ENCODE measurements at regions not wholly inside any gene's neighbourhood (a gene's known extent, or its start where the extent isn't known, plus 50 kb on each side); places are given as distances from the start of the nearest gene placed in this dataset.

GRCh38 chr5:89343666-89344065 is 460.7 kb upstream of the MEF2C start:
- Histone ChIP-seq H3K4me1 (no peaks in the 10 kb centered on the region), H3K27ac (no peak overlapping the region), H3K9me3 (no peaks in the 10 kb centered on the region), H3K4me3 (no peak overlapping the region), H3K36me3 (no peaks in the 10 kb centered on the region), H3K27me3 (no peaks in the 10 kb centered on the region)
- 33 to 51% methylated on average over 4 of the region's 4 CpGs for WGBS, 2 donors
- intact Hi-C loops (cut with DNase I), result no loop called here
- DNase-seq, result no peak
- TF ChIP-seq CTCF (IDR thresholded peaks at IDR 0.05) (no peak), POLR2A (IDR thresholded peaks at IDR 0.05) (no peak)

GRCh38 chr5:89342106-89342876 is 459.3 kb upstream of the MEF2C start:
- TF ChIP-seq POLR2A (IDR thresholded peaks at IDR 0.05), result no peak
- TF ChIP-seq CTCF (IDR thresholded peaks at IDR 0.05), result no peak
- DNase-seq, result no peak
- Histone ChIP-seq H3K9me3 (no peaks in the 10 kb centered on the region), H3K4me1 (no peaks in the 10 kb centered on the region), H3K36me3 (no peaks in the 10 kb centered on the region), H3K27ac (no peak overlapping the region), H3K27me3 (no peaks in the 10 kb centered on the region), H3K4me3 (no peak overlapping the region)
- intact Hi-C loops (cut with DNase I), result no loop called here
- WGBS, 2 donors, result 62 to 68% methylated on average over 2 of the region's 2 CpGs

GRCh38 chr5:89338935-89339334 is 456.0 kb upstream of the MEF2C start:
- WGBS, 2 donors, result 63 to 79% methylated on average over 2 of the region's 2 CpGs
- no peak overlapping the region for H3K4me3 ChIP-seq
- no peak overlapping the region for H3K27ac ChIP-seq

GRCh38 chr5:89336111-89336510 is 453.1 kb upstream of the MEF2C start:
- WGBS, 2 donors, result 71 to 73% methylated on average over 2 of the region's 2 CpGs
- intact Hi-C loops (cut with DNase I), result no loop called here
- no peaks in the 10 kb centered on the region for H3K9me3 ChIP-seq
- H3K4me1 ChIP-seq, result no peaks in the 10 kb centered on the region
- H3K27ac ChIP-seq, result no peak overlapping the region
- no peaks in the 10 kb centered on the region for H3K36me3 ChIP-seq
- no peaks in the 10 kb centered on the region for H3K27me3 ChIP-seq
- no peak for DNase-seq
- TF ChIP-seq POLR2A (IDR thresholded peaks at IDR 0.05) (no peak), CTCF (IDR thresholded peaks at IDR 0.05) (no peak)
- H3K4me3 ChIP-seq, result no peak overlapping the region

More at GRCh38 chr5:89338935-89339334, 456.0 kb upstream of the MEF2C start:
- no peak for TF ChIP-seq POLR2A (IDR thresholded peaks at IDR 0.05)
- no peak for TF ChIP-seq CTCF (IDR thresholded peaks at IDR 0.05)
- no peak for DNase-seq
- intact Hi-C loops (cut with DNase I), result no loop called here
- no peaks in the 10 kb centered on the region for H3K4me1 ChIP-seq
- no peaks in the 10 kb centered on the region for H3K27me3 ChIP-seq
- H3K9me3 ChIP-seq, result no peaks in the 10 kb centered on the region
- H3K36me3 ChIP-seq, result no peaks in the 10 kb centered on the region

GRCh38 chr5:89330140-89330539 is 447.2 kb upstream of the MEF2C start:
- TF ChIP-seq CTCF (IDR thresholded peaks at IDR 0.05) (no peak), POLR2A (IDR thresholded peaks at IDR 0.05) (no peak)
- no peaks in the 10 kb centered on the region for H3K9me3 ChIP-seq
- no peak overlapping the region for H3K4me3 ChIP-seq
- no peak for DNase-seq
- H3K27me3 ChIP-seq, result no peaks in the 10 kb centered on the region
- no peak overlapping the region for H3K27ac ChIP-seq
- H3K36me3 ChIP-seq, result no peaks in the 10 kb centered on the region
- intact Hi-C loops (cut with DNase I), result no loop called here
- no peaks in the 10 kb centered on the region for H3K4me1 ChIP-seq
